Activated CD8-positive, alpha-beta memory T cell treated with anti-CD3 and anti-CD28 coated beads, Interleukin-2, amount 10 ng/mL, durations not matched to agents 7 days and 5 days (primary cell): ENCODE measurements at regions not wholly inside any gene's neighbourhood (a gene's known extent, or its start where the extent isn't known, plus 50 kb on each side); places are given as distances from the start of the nearest gene placed in this dataset.

ENCODE experiments used
- ATAC-seq: fragments of 150-1000 bp; cut with Tn5 transposase; one replicate; pipeline ENCODE4 v1.10.0; 2021; ENCODE audit warnings: moderate library complexity
- CTCF ChIA-PET: fragments of 350-600 bp; sonication (Branson Sonifier 250); formaldehyde crosslinking; loops from one replicate; lab custom pipeline; 2021; ENCODE audit warnings: antibody characterized with exemption; lab: Charles Lee
- DNase-seq: peaks from one replicate; pipeline ENCODE4 v3.0.0-alpha.2; 2020
- H3K27ac Mint-ChIP-seq: one replicate; pipeline ENCODE4 v1.8.0; 2021; ENCODE audit warnings: mild to moderate bottlenecking, mixed read lengths
- H3K27me3 Mint-ChIP-seq: one replicate; pipeline ENCODE4 v1.8.0; 2021; ENCODE audit warnings: mixed read lengths
- H3K36me3 Mint-ChIP-seq: one replicate; pipeline ENCODE4 v1.8.0; 2021; ENCODE audit warnings: mild to moderate bottlenecking, mixed read lengths
- H3K4me1 Mint-ChIP-seq: one replicate; pipeline ENCODE4 v1.8.0; 2021; ENCODE audit warnings: mixed read lengths
- H3K4me3 Mint-ChIP-seq: one replicate; pipeline ENCODE4 v1.8.0; 2021; ENCODE audit warnings: mild to moderate bottlenecking, moderate library complexity, mixed read lengths
- H3K9me3 Mint-ChIP-seq: one replicate; pipeline ENCODE4 v1.8.0; 2022; ENCODE audit warnings: low read depth, mixed read lengths

GRCh38 chr22:48456449-48456848 is 1371.2 kb downstream of the BRD1 start:
- Mint-ChIP-seq H3K27ac (no peak overlapping the region), H3K9me3 (no peaks in the 10 kb centered on the region), H3K27me3 (no peaks in the 10 kb centered on the region), H3K4me3 (no peak overlapping the region), H3K4me1 (no peaks in the 10 kb centered on the region), H3K36me3 (no peaks in the 10 kb centered on the region)
- DNase-seq (no peak), ATAC-seq (no peak)
- CTCF ChIA-PET, result no interaction called here

- DNase-seq (no peak), ATAC-seq (no peak)
- Mint-ChIP-seq H3K27me3 (no peaks in the 10 kb centered on the region), H3K4me1 (no peaks in the 10 kb centered on the region), H3K36me3 (no peaks in the 10 kb centered on the region), H3K27ac (no peak overlapping the region), H3K9me3 (no peaks in the 10 kb centered on the region), H3K4me3 (no peak overlapping the region)
- CTCF ChIA-PET, result no interaction called here
These were observed 1373.8 kb downstream of the BRD1 start for GRCh38 chr22:48453751-48454485.

- CTCF ChIA-PET, result no interaction called here
- ATAC-seq (no peak), DNase-seq (no peak)
- no peaks in the 10 kb centered on the region for H3K9me3 Mint-ChIP-seq
- H3K4me3 Mint-ChIP-seq, result no peak overlapping the region
- no peaks in the 10 kb centered on the region for H3K36me3 Mint-ChIP-seq
- H3K27me3 Mint-ChIP-seq, result no peaks in the 10 kb centered on the region
- no peaks in the 10 kb centered on the region for H3K4me1 Mint-ChIP-seq
- no peak overlapping the region for H3K27ac Mint-ChIP-seq
These were observed 1374.5 kb downstream of the BRD1 start for GRCh38 chr22:48453171-48453570.

- Mint-ChIP-seq H3K27ac (no peak overlapping the region), H3K4me3 (no peak overlapping the region), H3K36me3 (no peaks in the 10 kb centered on the region), H3K27me3 (no peaks in the 10 kb centered on the region), H3K9me3 (no peaks in the 10 kb centered on the region), H3K4me1 (no peaks in the 10 kb centered on the region)
- CTCF ChIA-PET, result no interaction called here
- DNase-seq, result no peak
- ATAC-seq, result no peak
These were observed 1374.9 kb downstream of the BRD1 start for GRCh38 chr22:48452766-48453165.

- Mint-ChIP-seq H3K4me1 (no peaks in the 10 kb centered on the region), H3K36me3 (no peaks in the 10 kb centered on the region), H3K27ac (no peak overlapping the region), H3K4me3 (no peak overlapping the region), H3K9me3 (no peaks in the 10 kb centered on the region), H3K27me3 (no peaks in the 10 kb centered on the region)
- ATAC-seq (no peak), DNase-seq (no peak)
- CTCF ChIA-PET, result no interaction called here
These were observed 1375.8 kb downstream of the BRD1 start for GRCh38 chr22:48451891-48452290.

GRCh38 chr22:48450188-48450825 is 1377.4 kb downstream of the BRD1 start:
- Mint-ChIP-seq H3K4me3 (no peak overlapping the region), H3K27me3 (no peaks in the 10 kb centered on the region), H3K4me1 (no peaks in the 10 kb centered on the region), H3K9me3 (no peaks in the 10 kb centered on the region), H3K36me3 (no peaks in the 10 kb centered on the region), H3K27ac (no peak overlapping the region)
- CTCF ChIA-PET, result no interaction called here
- ATAC-seq (no peak), DNase-seq (no peak)

- no peaks in the 10 kb centered on the region for H3K9me3 Mint-ChIP-seq
- ATAC-seq, result no peak
- H3K27ac Mint-ChIP-seq, result no peak overlapping the region
- no peaks in the 10 kb centered on the region for H3K4me1 Mint-ChIP-seq
- H3K36me3 Mint-ChIP-seq, result no peaks in the 10 kb centered on the region
- no peak overlapping the region for H3K4me3 Mint-ChIP-seq
- no peaks in the 10 kb centered on the region for H3K27me3 Mint-ChIP-seq
- DNase-seq, result no peak
- CTCF ChIA-PET, result no interaction called here
These were observed 1378.0 kb downstream of the BRD1 start for GRCh38 chr22:48449466-48450187.

- CTCF ChIA-PET, result no interaction called here
- Mint-ChIP-seq H3K36me3 (no peaks in the 10 kb centered on the region), H3K27me3 (no peaks in the 10 kb centered on the region), H3K27ac (no peak overlapping the region), H3K4me1 (no peaks in the 10 kb centered on the region), H3K9me3 (no peaks in the 10 kb centered on the region), H3K4me3 (no peak overlapping the region)
- DNase-seq (no peak), ATAC-seq (no peak)
These were observed 1378.9 kb downstream of the BRD1 start for GRCh38 chr22:48448821-48449220.

GRCh38 chr22:48445113-48445827 is 1382.4 kb downstream of the BRD1 start:
- ATAC-seq (no peak), DNase-seq (no peak)
- CTCF ChIA-PET, result no interaction called here
- Mint-ChIP-seq H3K9me3 (no peaks in the 10 kb centered on the region), H3K36me3 (no peaks in the 10 kb centered on the region), H3K27me3 (no peaks in the 10 kb centered on the region), H3K4me3 (no peak overlapping the region), H3K4me1 (no peaks in the 10 kb centered on the region), H3K27ac (no peak overlapping the region)

GRCh38 chr22:48444320-48445112 is 1383.2 kb downstream of the BRD1 start:
- Mint-ChIP-seq H3K4me3 (no peak overlapping the region), H3K27ac (no peak overlapping the region), H3K27me3 (no peaks in the 10 kb centered on the region), H3K36me3 (no peaks in the 10 kb centered on the region), H3K4me1 (no peaks in the 10 kb centered on the region), H3K9me3 (no peaks in the 10 kb centered on the region)
- CTCF ChIA-PET, result no interaction called here
- no peak for DNase-seq
- ATAC-seq, result no peak

- no peaks in the 10 kb centered on the region for H3K4me1 Mint-ChIP-seq
- H3K4me3 Mint-ChIP-seq, result no peak overlapping the region
- DNase-seq (no peak), ATAC-seq (no peak)
- H3K36me3 Mint-ChIP-seq, result no peaks in the 10 kb centered on the region
- no peak overlapping the region for H3K27ac Mint-ChIP-seq
- H3K9me3 Mint-ChIP-seq, result no peaks in the 10 kb centered on the region
- CTCF ChIA-PET, result no interaction called here
- no peaks in the 10 kb centered on the region for H3K27me3 Mint-ChIP-seq
These were observed 1384.0 kb downstream of the BRD1 start for GRCh38 chr22:48443680-48444079.

GRCh38 chr22:48442663-48443062 is 1385.0 kb downstream of the BRD1 start:
- no peak for ATAC-seq
- CTCF ChIA-PET, result no interaction called here
- no peaks in the 10 kb centered on the region for H3K36me3 Mint-ChIP-seq

GRCh38 chr22:48441553-48441850 is 1386.2 kb downstream of the BRD1 start:
- no peak for DNase-seq

More at GRCh38 chr22:48442663-48443062, 1385.0 kb downstream of the BRD1 start:
- Mint-ChIP-seq H3K9me3 (no peaks in the 10 kb centered on the region), H3K27ac (no peak overlapping the region), H3K4me3 (no peak overlapping the region), H3K27me3 (no peaks in the 10 kb centered on the region), H3K4me1 (no peaks in the 10 kb centered on the region)
- no peak for DNase-seq

More at GRCh38 chr22:48441553-48441850, 1386.2 kb downstream of the BRD1 start:
- Mint-ChIP-seq H3K27ac (no peak overlapping the region), H3K4me3 (no peak overlapping the region), H3K27me3 (no peaks in the 10 kb centered on the region), H3K9me3 (no peaks in the 10 kb centered on the region), H3K36me3 (no peaks in the 10 kb centered on the region), H3K4me1 (no peaks in the 10 kb centered on the region)
- CTCF ChIA-PET, result no interaction called here
- ATAC-seq, result no peak
